Activated T-cell treated with anti-CD3 and anti-CD28 coated beads for 48 hours (primary cell): ENCODE measurements at regions not wholly inside any gene's neighbourhood (a gene's known extent, or its start where the extent isn't known, plus 50 kb on each side); places are given as distances from the start of the nearest gene placed in this dataset.

Experiments
- DNase-seq: peaks from one replicate; pipeline ENCODE4 v3.0.0-alpha.2; 2020; ENCODE audit warnings: low read depth

GRCh38 chr5:58107704-58108103 is 352.2 kb downstream of the PLK2 start:
- no peak for DNase-seq

- no peak for DNase-seq
Observed at GRCh38 chr5:58106754-58107410, 353.0 kb downstream of the PLK2 start.

GRCh38 chr5:58105836-58106235 is 354.1 kb downstream of the PLK2 start:
- DNase-seq: no peak

GRCh38 chr5:58099257-58099656 is 360.6 kb downstream of the PLK2 start:
- DNase-seq: no peak

- no peak for DNase-seq
Observed at GRCh38 chr5:58094031-58094430, 365.9 kb downstream of the PLK2 start.

GRCh38 chr5:58090704-58091103 is 369.2 kb downstream of the PLK2 start:
- no peak for DNase-seq

- DNase-seq: no peak
Observed at GRCh38 chr5:58088941-58089340, 370.9 kb downstream of the PLK2 start.

GRCh38 chr5:58087905-58088304 is 372.0 kb downstream of the PLK2 start:
- DNase-seq: no peak

- DNase-seq: no peak
Observed at GRCh38 chr5:58087123-58087522, 372.8 kb downstream of the PLK2 start.

- no peak for DNase-seq
Observed at GRCh38 chr5:58085800-58086199, 374.1 kb downstream of the PLK2 start.

GRCh38 chr5:58081435-58081834 is 378.5 kb downstream of the PLK2 start:
- DNase-seq: no peak

GRCh38 chr5:58080573-58080972 is 379.3 kb downstream of the PLK2 start:
- DNase-seq: no peak

- DNase-seq: no peak
Observed at GRCh38 chr5:58077966-58078365, 381.9 kb downstream of the PLK2 start.

- DNase-seq: no peak
Observed at GRCh38 chr5:58077416-58077815, 382.5 kb downstream of the PLK2 start.

GRCh38 chr5:58076483-58077257 is 383.2 kb downstream of the PLK2 start:
- DNase-seq: no peak

- no peak for DNase-seq
Observed at GRCh38 chr5:58075907-58076306, 384.0 kb downstream of the PLK2 start.

- DNase-seq: no peak
Observed at GRCh38 chr5:58074717-58075116, 385.2 kb downstream of the PLK2 start.

- no peak for DNase-seq
Observed at GRCh38 chr5:58074222-58074621, 385.7 kb downstream of the PLK2 start.

GRCh38 chr5:58073243-58073642 is 386.6 kb downstream of the PLK2 start:
- DNase-seq: no peak

GRCh38 chr5:58072300-58072965 is 387.5 kb downstream of the PLK2 start:
- no peak for DNase-seq

GRCh38 chr5:58071566-58071965 is 388.3 kb downstream of the PLK2 start:
- no peak for DNase-seq

- no peak for DNase-seq
Observed at GRCh38 chr5:58069846-58070245, 390.0 kb downstream of the PLK2 start.

GRCh38 chr5:58069016-58069705 is 390.7 kb downstream of the PLK2 start:
- no peak for DNase-seq
